ENCODE measurements at regions not wholly inside any gene's neighbourhood (a gene's known extent, or its start where the extent isn't known, plus 50 kb on each side); places are given as distances from the start of the nearest gene placed in this dataset.
"Not testable (repeated sequence)": the region's sequence is repeated elsewhere in the genome, so short reads cannot be mapped to it uniquely, and the experiment has no call there.

GRCh38 chr6:9708600-9708999 lies 706.3 kb downstream of the TFAP2A start:
- no peak for DNase-seq (ENCODE audit: low read depth in 2 of 2)

DNA sequence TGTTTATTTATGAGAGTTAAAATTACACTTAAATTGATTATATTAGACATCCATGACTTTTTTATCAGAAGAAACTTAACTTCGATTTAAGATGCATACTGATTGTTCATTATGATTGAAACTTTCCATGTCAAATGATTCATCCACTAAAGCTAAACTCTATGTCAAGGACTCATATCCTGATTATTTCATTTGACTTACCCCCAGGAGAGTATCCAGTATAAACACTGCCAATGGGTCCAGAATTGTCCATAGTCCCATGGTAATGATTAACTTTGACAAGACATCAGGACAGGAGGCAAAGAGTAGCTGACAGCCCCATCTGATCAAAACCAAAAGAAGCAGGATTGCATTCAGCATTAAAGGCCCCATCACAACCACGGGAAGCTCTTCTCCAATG lies 709.9 kb downstream of the TFAP2A start:
- DNase-seq (ENCODE audit: low read depth in 2 of 2): no peak

DNA sequence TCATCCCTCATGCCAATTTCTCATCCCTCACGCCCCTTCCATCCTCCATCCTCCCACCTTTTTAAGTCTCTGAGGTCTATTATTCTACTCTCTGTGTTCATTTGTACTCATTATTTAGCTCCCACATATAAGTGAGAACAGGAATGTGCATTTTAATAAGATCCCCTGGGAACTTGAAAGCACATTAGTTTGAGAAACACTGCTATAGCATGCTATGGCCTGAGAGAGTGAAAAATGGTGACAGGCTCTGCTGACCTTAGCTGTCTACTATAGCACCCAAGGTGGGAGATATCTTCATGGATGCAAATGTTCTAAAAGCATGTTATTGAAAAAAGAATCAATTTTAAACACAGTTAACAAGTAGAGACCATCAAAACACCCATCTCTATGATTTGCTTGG lies 712.0 kb downstream of the TFAP2A start:
- no peak for DNase-seq (ENCODE audit: low read depth in 2 of 2)

GRCh38 chr6:9699888-9700287 lies 715.0 kb downstream of the TFAP2A start:
- DNase-seq (ENCODE audit: low read depth in 2 of 2): no peak

- DNase-seq (ENCODE audit: low read depth in 2 of 2): no peak
Observed at GRCh38 chr6:9697263-9697931, 717.5 kb downstream of the TFAP2A start.

DNA sequence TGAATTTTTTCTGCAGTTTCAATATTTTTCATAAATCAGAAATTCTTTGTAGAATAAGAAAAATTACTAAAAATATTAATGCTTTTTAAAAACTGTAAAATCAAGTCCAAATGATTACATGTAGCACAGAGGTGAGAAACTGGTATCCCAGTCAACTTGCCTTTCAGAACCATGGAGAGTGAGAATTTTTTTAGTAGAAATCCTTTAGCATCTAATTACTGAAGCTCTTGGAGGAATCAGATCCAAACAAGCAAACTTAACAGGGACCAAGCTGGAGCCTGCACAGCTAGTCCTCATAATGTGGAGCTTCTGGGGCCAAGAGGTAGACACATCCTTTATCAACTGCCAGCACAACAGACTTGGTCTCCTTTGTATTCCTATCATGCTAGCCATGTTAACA lies 724.5 kb downstream of the TFAP2A start:
- DNase-seq (ENCODE audit: low read depth in 2 of 2): no peak

GRCh38 chr6:9680727-9681126 lies 734.1 kb downstream of the TFAP2A start:
- not testable (repeated sequence) for DNase-seq (ENCODE audit: low read depth in 2 of 2)

GRCh38 chr6:9675122-9675521 lies 739.8 kb downstream of the TFAP2A start:
- no peak for DNase-seq (ENCODE audit: low read depth in 2 of 2)

DNA sequence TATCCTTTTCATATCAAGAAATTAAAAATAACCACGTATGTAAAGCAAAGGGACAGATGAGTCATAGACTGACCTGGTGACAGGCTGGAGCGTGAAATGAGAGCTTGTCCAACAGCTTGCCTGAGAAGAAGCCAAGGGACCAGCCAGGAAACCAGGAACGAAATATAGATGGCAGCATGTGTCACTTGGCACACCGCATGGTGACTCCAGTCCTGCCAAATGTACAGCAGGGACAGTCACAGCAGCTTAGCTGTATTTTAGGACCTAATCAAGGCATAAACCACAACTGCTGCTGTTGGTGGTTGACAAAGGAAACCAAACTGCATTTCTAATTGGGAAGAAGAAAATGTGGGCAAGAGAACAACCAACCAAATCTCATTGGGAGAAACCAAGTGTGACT lies 755.0 kb downstream of the TFAP2A start:
- DNase-seq (ENCODE audit: low read depth in 2 of 2): no peak

- no peak for DNase-seq (ENCODE audit: low read depth in 2 of 2)
Observed at GRCh38 chr6:9657994-9658393, 756.9 kb downstream of the TFAP2A start.

GRCh38 chr6:9647599-9647998 lies 767.3 kb downstream of the TFAP2A start:
- no peak for DNase-seq (ENCODE audit: low read depth in 2 of 2)

- DNase-seq (ENCODE audit: low read depth in 2 of 2): no peak
Observed at GRCh38 chr6:9647071-9647445, 767.8 kb downstream of the TFAP2A start.

GRCh38 chr6:9646342-9647070 lies 768.4 kb downstream of the TFAP2A start:
- no peak for DNase-seq (ENCODE audit: low read depth in 2 of 2)

- no peak for DNase-seq (ENCODE audit: low read depth in 2 of 2)
Observed at GRCh38 chr6:9638861-9639260, 776.0 kb downstream of the TFAP2A start.

- DNase-seq (ENCODE audit: low read depth in 2 of 2): no peak
Observed at GRCh38 chr6:9634776-9635175, 780.1 kb downstream of the TFAP2A start.

- DNase-seq (ENCODE audit: low read depth in 2 of 2): no peak
Observed at GRCh38 chr6:9632026-9632425, 782.8 kb downstream of the TFAP2A start.

DNA sequence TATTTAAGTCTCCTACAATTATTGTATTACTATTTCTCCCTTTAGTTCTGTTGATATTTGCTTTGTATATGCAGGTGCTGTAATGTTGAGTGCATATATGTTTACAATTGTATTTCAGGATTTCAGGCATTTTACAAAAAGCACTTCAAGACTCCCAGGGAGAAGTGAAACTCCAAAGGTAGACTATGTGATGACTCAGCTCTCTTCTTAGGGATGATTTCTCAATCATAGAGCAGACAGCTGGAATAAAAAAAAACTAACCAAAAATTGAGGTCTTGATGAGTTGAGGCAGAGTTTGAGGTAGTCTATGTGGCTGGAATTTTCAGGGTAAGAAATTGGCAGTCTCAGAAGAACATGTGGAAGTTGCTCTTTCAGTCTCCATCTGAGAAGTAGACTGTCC lies 786.1 kb downstream of the TFAP2A start:
- DNase-seq (ENCODE audit: low read depth in 2 of 2): no peak

DNA sequence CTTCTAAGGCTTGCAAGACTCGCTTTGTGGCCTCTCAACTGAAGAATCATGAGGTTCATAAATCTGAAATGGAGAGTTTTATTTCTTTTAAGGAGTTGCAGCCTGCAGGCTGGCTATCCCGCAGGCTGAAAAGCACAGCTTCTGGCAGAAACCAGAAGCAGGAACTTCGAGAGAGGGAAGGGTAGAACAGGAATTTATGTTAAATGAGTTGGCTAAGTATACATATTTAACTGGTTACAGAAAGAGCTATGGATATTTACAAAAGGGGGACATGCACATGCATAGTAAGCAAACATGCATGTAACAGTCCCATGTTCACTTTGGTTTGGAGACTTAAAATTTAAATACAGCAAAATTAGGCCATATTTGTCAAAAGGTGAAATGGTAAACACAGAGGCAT lies 787.0 kb downstream of the TFAP2A start:
- no peak for DNase-seq (ENCODE audit: low read depth in 2 of 2)

DNA sequence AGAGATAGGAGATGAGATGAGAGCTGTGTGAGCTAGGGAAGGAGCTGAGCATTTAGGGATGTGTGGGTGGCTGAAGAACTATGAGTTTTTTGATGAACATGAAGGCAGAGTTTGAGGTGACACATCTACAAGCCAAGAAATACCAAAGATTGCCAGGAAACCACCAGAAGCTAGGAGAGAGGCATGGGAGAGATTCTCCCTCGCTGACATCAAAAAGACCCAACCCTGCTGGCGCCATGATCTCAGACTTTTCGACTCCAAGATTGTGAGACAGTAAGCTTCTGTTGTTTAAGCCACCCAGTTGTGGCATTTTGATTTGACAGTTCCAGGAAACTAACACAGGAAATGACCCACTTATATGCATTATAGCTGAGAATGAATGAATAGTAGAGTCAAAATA lies 790.9 kb downstream of the TFAP2A start:
- no peak for DNase-seq (ENCODE audit: low read depth in 2 of 2)

DNA sequence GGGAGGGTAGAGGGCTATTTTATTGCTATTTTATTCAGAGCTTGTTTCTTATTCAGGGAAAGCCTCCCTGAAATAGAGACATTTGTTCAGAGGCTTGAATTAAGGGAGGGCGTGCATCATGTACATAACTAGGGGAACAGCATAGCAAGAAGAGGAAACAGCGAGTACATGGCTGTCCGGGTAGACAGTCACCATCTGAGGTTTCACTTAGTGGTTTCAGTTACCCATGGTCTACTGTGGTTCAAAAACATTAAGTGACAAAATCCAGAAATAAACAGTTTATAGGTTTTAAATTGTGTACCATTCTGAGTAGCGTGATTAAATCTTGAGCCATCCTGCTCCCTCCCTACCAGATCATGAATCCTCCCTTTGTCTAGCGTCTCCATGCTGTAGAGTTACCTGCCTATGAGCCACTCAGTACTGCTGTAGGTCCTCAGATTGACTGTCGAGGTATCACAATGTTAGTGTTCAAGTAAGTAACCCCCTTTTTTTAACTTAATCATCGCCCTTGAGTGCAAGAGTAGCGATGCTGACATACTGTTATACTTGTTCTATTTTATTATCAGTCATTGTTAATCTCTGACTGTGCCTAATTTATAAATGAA lies 791.5 kb downstream of the TFAP2A start:
- no peak for DNase-seq (ENCODE audit: low read depth in 2 of 2)

- DNase-seq (ENCODE audit: low read depth in 2 of 2): no peak
Observed at GRCh38 chr6:9621276-9621675, 793.6 kb downstream of the TFAP2A start.

DNA sequence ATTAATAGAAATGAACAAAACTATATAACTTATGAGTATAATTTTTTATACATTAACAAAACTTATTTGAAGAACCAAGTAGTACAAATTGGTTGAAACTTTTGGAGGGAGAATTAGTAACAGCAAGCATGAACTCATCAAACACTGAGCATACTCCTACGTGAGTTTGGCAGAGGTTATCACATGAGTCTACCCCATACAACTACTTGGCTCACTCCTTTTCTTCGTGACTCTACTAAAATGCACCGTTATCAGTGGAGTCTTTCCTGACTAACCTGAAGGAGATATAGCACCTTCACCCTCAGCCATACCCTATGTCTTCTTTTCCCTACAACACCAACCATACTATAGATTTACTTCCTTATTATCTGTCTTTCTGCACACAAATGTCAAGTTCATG lies 794.2 kb downstream of the TFAP2A start:
- DNase-seq (ENCODE audit: low read depth in 2 of 2): no peak

GRCh38 chr6:9620263-9620662 lies 794.6 kb downstream of the TFAP2A start:
- no peak for DNase-seq (ENCODE audit: low read depth in 2 of 2)
